Erythroblast (primary cell): ENCODE measurements at regions not wholly inside any gene's neighbourhood (a gene's known extent, or its start where the extent isn't known, plus 50 kb on each side); places are given as distances from the start of the nearest gene placed in this dataset.

ENCODE experiments used
- GATA1 ChIP-seq: IDR thresholded peaks from 2 replicates; pipeline ENCODE4 v1.6.1; 2011; ENCODE audit warnings: low read depth, mild to moderate bottlenecking, control low read depth, low read length, moderate library complexity
- POLR2A ChIP-seq: IDR thresholded peaks from 2 replicates; pipeline ENCODE4 v1.6.1; 2011; ENCODE audit warnings: mild to moderate bottlenecking, low read length

DNA sequence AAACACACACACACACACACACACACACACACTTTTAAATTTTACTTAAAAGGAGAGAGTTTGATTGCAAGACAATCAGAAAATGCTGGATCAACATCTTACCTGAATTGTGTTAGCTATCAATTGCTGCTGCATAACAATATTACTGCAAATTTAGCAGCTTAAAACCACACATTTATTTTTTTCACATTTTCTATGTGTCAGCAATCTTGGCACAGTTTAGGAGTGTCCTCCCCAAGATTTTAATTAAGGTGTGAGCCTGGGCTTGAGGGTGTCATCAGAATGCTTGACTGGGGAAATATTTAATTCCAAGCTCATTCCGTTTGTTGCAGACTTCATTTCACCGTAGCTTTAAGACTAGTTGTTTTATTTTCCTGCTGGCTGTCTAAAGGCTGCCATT lies 431.0 kb upstream of the GJE1 start:
- TF ChIP-seq POLR2A (no peak), GATA1 (no peak)
